ENCODE measurements at regions not wholly inside any gene's neighbourhood (a gene's known extent, or its start where the extent isn't known, plus 50 kb on each side); places are given as distances from the start of the nearest gene placed in this dataset.
"Not testable (repeated sequence)": the region's sequence is repeated elsewhere in the genome, so short reads cannot be mapped to it uniquely, and the experiment has no call there.

DNA sequence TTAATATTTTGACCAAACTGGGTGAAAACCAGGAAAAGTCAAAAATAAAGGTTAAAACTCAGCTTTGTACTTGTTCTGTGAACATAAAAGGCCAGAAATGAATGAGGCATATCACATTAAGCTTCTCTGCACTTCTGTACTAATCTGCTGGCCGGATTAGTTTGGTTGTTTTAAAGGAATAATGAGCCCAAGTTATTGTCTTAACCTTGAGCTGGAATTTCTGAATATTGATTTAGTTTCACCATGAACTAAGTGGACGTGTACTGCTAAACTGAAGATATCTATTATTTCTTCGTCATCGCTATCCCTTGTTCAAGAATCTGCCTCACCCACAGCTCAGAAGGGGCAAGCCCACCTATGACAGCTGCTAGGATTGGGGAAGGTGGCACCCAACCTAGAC, 101.1 kb upstream of the FRMD4A start:
- no peak for TF ChIP-seq CTCF (IDR thresholded peaks at IDR 0.05; ENCODE audit: insufficient read depth, low read length)
- H3K4me3 ChIP-seq (ENCODE audit: low read depth, low read length): no peak overlapping the region
- no peak for DNase-seq (ENCODE audit: low read depth)

- no peak overlapping the region for H3K4me3 ChIP-seq (ENCODE audit: low read depth, low read length)
- DNase-seq (ENCODE audit: low read depth): no peak
- TF ChIP-seq CTCF (IDR thresholded peaks at IDR 0.05; ENCODE audit: insufficient read depth, low read length): no peak
These were observed 98.4 kb upstream of the FRMD4A start for GRCh38 chr10:14429043-14429700.

GRCh38 chr10:14425034-14425433, 94.3 kb upstream of the FRMD4A start:
- no peak overlapping the region for H3K4me3 ChIP-seq (ENCODE audit: low read depth, low read length)
- TF ChIP-seq CTCF (IDR thresholded peaks at IDR 0.05; ENCODE audit: insufficient read depth, low read length): no peak
- no peak for DNase-seq (ENCODE audit: low read depth)

GRCh38 chr10:14423111-14423744, 92.5 kb upstream of the FRMD4A start:
- H3K4me3 ChIP-seq (ENCODE audit: low read depth, low read length): no peak overlapping the region
- no peak for DNase-seq (ENCODE audit: low read depth)
- TF ChIP-seq CTCF (IDR thresholded peaks at IDR 0.05; ENCODE audit: insufficient read depth, low read length): no peak

DNA sequence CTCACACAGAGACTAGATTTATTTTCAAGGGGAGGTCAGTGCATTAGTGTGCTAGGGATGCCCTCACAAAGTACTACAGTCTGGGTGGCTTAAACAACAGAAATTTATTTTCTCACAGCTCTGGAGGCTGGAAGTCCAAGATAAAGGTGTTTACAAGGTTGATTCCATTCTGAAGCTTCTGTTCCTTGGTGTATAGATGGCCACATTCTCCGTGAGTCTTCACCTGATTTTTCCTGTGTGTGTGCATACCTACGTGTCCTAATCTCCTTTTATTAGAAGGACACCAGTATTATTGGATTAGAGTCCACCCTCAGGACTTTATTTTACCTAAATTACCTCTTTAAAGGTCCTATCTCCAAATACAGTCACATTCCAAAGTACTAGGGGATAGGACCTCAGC, 91.7 kb upstream of the FRMD4A start:
- no peak for DNase-seq (ENCODE audit: low read depth)
- no peak overlapping the region for H3K4me3 ChIP-seq (ENCODE audit: low read depth, low read length)
- no peak for TF ChIP-seq CTCF (IDR thresholded peaks at IDR 0.05; ENCODE audit: insufficient read depth, low read length)

DNA sequence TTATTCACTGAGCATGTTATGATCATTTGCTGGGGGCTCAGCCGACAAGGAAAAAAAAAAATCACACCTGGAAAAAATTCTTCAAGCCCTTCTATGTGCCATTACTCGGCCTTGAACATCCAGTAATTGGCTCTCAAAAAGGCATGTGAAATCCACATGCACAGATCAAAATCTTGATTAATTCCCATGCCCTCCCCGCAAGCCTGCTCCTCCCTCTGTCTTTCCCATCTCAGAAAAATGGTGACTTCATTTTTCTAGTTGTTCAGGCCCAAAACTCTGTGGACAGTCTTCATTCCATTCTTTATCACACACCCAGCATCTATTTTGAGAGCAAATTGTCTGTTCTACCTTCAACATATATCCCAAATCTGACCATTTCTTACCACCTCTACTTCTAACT, 91.2 kb upstream of the FRMD4A start:
- no peak for TF ChIP-seq CTCF (IDR thresholded peaks at IDR 0.05; ENCODE audit: insufficient read depth, low read length)
- H3K4me3 ChIP-seq (ENCODE audit: low read depth, low read length): no peak overlapping the region
- no peak for DNase-seq (ENCODE audit: low read depth)

GRCh38 chr10:14417336-14417735, 86.6 kb upstream of the FRMD4A start:
- not testable (repeated sequence) for DNase-seq (ENCODE audit: low read depth); H3K4me3 ChIP-seq (ENCODE audit: low read depth, low read length)

Data from fibroblast of the aortic adventitia (primary cell).